NT2/D1 (cell line): ENCODE measurements at regions not wholly inside any gene's neighbourhood (a gene's known extent, or its start where the extent isn't known, plus 50 kb on each side); places are given as distances from the start of the nearest gene placed in this dataset.

ENCODE experiments used
- SUZ12 ChIP-seq: IDR thresholded peaks from 2 replicates; pipeline ENCODE4 v1.6.1; 2011; ENCODE audit not compliant: insufficient read length, insufficient read depth; ENCODE audit errors: extremely low read depth
- YY1 ChIP-seq: IDR thresholded peaks from 2 replicates; pipeline ENCODE4 v1.6.1; 2011; ENCODE audit not compliant: insufficient read length, insufficient read depth
- ZNF274 ChIP-seq: IDR thresholded peaks from 2 replicates; pipeline ENCODE4 v1.6.1; 2011; ENCODE audit warnings: mild to moderate bottlenecking, low read depth, low read length

DNA sequence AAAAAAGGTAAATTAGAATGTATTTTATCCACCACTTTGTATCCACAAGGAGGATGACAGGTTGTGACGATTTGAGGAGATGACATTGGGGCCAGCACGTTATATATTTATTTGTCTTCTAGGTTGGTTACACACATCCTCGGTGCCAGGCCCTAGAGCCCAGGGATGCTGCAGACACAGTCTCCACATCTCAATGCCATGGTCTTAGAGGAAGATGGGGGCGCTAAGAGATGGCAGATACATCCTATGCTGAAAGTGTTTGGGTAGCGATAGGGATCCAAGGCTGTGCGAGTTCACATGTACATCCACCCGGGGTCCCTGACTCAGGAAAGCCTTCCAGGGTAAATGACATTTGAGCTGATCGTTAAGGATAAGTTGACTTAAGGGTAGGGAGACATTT lies 193.1 kb upstream of the GSC start:
- TF ChIP-seq YY1 (no peak), ZNF274 (no peak), SUZ12 (no peak)
